ENCODE measurements at regions not wholly inside any gene's neighbourhood (a gene's known extent, or its start where the extent isn't known, plus 50 kb on each side); places are given as distances from the start of the nearest gene placed in this dataset.

GRCh38 chr18:45168866-45169600 lies 446.2 kb upstream of the SLC14A2 start:
- TF ChIP-seq POLR2A (IDR thresholded peaks at IDR 0.05; ENCODE audit: low read depth, low read length) = no peak
- TF ChIP-seq, protein P1, sequence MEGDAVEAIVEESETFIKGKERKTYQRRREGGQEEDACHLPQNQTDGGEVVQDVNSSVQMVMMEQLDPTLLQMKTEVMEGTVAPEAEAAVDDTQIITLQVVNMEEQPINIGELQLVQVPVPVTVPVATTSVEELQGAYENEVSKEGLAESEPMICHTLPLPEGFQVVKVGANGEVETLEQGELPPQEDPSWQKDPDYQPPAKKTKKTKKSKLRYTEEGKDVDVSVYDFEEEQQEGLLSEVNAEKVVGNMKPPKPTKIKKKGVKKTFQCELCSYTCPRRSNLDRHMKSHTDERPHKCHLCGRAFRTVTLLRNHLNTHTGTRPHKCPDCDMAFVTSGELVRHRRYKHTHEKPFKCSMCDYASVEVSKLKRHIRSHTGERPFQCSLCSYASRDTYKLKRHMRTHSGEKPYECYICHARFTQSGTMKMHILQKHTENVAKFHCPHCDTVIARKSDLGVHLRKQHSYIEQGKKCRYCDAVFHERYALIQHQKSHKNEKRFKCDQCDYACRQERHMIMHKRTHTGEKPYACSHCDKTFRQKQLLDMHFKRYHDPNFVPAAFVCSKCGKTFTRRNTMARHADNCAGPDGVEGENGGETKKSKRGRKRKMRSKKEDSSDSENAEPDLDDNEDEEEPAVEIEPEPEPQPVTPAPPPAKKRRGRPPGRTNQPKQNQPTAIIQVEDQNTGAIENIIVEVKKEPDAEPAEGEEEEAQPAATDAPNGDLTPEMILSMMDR (conservative IDR thresholded peaks at IDR 0.05; ENCODE audit: low read depth, low read length) = no peak

Data from IMR-90 (cell line).